Naive thymus-derived CD4-positive, alpha-beta T cell (primary cell): ENCODE measurements at regions not wholly inside any gene's neighbourhood (a gene's known extent, or its start where the extent isn't known, plus 50 kb on each side); places are given as distances from the start of the nearest gene placed in this dataset.

Source experiments
- ATAC-seq: fragments of 150-1000 bp; cut with Tn5 transposase; 2 replicates; pipeline ENCODE4 v1.10.0; 2021; ENCODE audit warnings: mild to moderate bottlenecking, moderate library complexity
- CTCF ChIA-PET: fragments of 350-600 bp; sonication (Branson Sonifier 250); formaldehyde crosslinking; loops from one replicate; lab custom pipeline; 2021; ENCODE audit warnings: antibody characterized with exemption; lab: Charles Lee
- POLR2A ChIA-PET: fragments of 350-600 bp; sonication (Branson Sonifier 250); formaldehyde crosslinking; loops from one replicate; lab custom pipeline; 2021; ENCODE audit warnings: antibody characterized with exemption, inconsistent platforms; lab: Charles Lee
- DNase-seq, 9 donors: peaks; one replicate each; pipeline versions ENCODE4 v3.0.0 to v3.0.0-alpha.2; 2020 to 2022; ENCODE audit warnings: mixed read lengths in 1 of 9
- H3K27ac ChIP-seq: one replicate; pipeline ENCODE4 v1.7.0; 2013; ENCODE audit warnings: mild to moderate bottlenecking, low read depth, low read length, moderate library complexity
- H3K27me3 ChIP-seq, 2 donors: one replicate each; pipeline ENCODE4 v1.7.0; 2013; ENCODE audit warnings: low read length in 2 of 2, mild to moderate bottlenecking in 2 of 2, moderate library complexity in 2 of 2; ENCODE audit not compliant: control insufficient read depth in 2 of 2, insufficient read depth in 2 of 2
- H3K36me3 ChIP-seq, 3 experiments: 1 replicate in 2 of 3; 2 replicates in 1 of 3; pipeline ENCODE4 v1.7.0; 2013; ENCODE audit warnings: low read length in 3 of 3, mild to moderate bottlenecking in 3 of 3, moderate library complexity in 1 of 3; ENCODE audit not compliant: insufficient read depth in 3 of 3, control insufficient read depth in 2 of 3
- H3K4me1 ChIP-seq, 2 donors: one replicate each; pipeline ENCODE4 v1.7.0; 2013; ENCODE audit warnings: low read length in 2 of 2, mild to moderate bottlenecking in 2 of 2, moderate library complexity in 1 of 2; ENCODE audit not compliant: control insufficient read depth in 2 of 2, insufficient read depth in 2 of 2
- H3K4me3 ChIP-seq: 2 replicates; pipeline ENCODE4 v1.7.0; 2013; ENCODE audit warnings: mild to moderate bottlenecking, low read length
- H3K9me3 ChIP-seq, 3 experiments: 1 replicate in 2 of 3; 2 replicates in 1 of 3; pipeline ENCODE4 v1.7.0; 2013; ENCODE audit warnings: low read length in 3 of 3; ENCODE audit not compliant: control insufficient read depth in 2 of 3
- H3K27ac Mint-ChIP-seq, 9 donors: one replicate each; pipeline ENCODE4 v1.8.0; 2020 to 2022; ENCODE audit warnings: mixed read lengths in 9 of 9, mild to moderate bottlenecking in 8 of 9, moderate library complexity in 5 of 9, inconsistent platforms in 2 of 9
- H3K27me3 Mint-ChIP-seq, 5 donors: one replicate each; pipeline ENCODE4 v1.8.0; 2021 to 2022; ENCODE audit warnings: mixed read lengths in 5 of 5, mild to moderate bottlenecking in 1 of 5
- H3K36me3 Mint-ChIP-seq, 5 donors: one replicate each; pipeline ENCODE4 v1.8.0; 2020 to 2022; ENCODE audit warnings: mixed read lengths in 5 of 5, mild to moderate bottlenecking in 3 of 5, inconsistent platforms in 1 of 5
- H3K4me1 Mint-ChIP-seq, 7 donors: one replicate each; pipeline ENCODE4 v1.8.0; 2020 to 2022; ENCODE audit warnings: mixed read lengths in 7 of 7, mild to moderate bottlenecking in 3 of 7, inconsistent platforms in 1 of 7
- H3K4me3 Mint-ChIP-seq, 10 donors: one replicate each; pipeline ENCODE4 v1.8.0; 2020 to 2022; ENCODE audit warnings: mild to moderate bottlenecking in 10 of 10, mixed read lengths in 10 of 10, moderate library complexity in 6 of 10, inconsistent platforms in 2 of 10
- H3K9me3 Mint-ChIP-seq, 11 donors: one replicate each; pipeline ENCODE4 v1.8.0; 2020 to 2022; ENCODE audit warnings: mixed read lengths in 11 of 11, mild to moderate bottlenecking in 4 of 11, inconsistent platforms in 1 of 11, moderate library complexity in 1 of 11
- intact Hi-C, 2 donors: fragments of 100-400 bp; cut with micrococcal nuclease; formaldehyde crosslinking; loops; one replicate each; pipeline ENCODE4 v1.15.1; 2023

DNA sequence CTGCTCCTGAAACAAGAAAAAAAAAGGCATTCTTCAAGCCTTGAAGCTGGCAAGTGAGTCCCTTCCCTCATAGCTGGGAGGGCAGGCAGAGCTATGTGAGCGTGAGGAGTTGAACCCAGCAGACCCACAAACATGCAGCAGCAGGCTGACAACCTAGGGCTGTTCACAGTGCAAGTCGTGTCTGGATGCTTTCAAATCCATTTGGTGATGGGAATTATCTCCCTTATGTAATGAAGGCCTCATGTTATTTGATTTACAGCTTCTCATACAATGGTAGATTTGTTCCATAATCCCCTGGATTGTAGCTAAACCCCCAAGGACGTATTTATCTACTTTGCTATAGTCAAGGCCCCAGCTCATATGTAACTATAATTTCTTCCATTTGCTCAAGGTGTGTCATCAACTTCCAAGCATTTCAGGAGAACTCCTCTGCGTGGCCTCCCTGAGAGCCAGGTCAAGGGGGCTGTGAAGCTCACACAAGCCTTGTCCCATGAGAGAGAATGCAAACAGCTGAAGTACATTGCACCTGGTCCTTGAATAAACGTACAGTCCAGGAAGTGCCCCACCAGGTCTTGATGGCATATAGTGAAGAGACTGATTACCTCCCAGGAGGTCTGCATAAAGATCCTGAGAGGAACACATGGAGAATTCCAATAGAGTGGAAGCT is 124.8 kb upstream of the SLC1A3 start:
- Mint-ChIP-seq H3K36me3 (no peaks in the 10 kb centered on the region), H3K4me3 (no peak overlapping the region), H3K4me1 (no peaks in the 10 kb centered on the region), H3K27me3 (no peaks in the 10 kb centered on the region), H3K9me3 (peaks cover 0 to 3% (median 0%) of the 10 kb centered on the region in 11 donors), H3K27ac (no peak overlapping the region)
- Histone ChIP-seq H3K9me3 (no peaks in the 10 kb centered on the region), H3K36me3 (no peaks in the 10 kb centered on the region), H3K27ac (no peak overlapping the region), H3K27me3 (no peaks in the 10 kb centered on the region), H3K4me1 (no peaks in the 10 kb centered on the region), H3K4me3 (no peak overlapping the region)
- POLR2A ChIA-PET: no interaction called here
- intact Hi-C loops: no loop called here
- DNase-seq (no peak), ATAC-seq (no peak)
- CTCF ChIA-PET: no interaction called here

DNA sequence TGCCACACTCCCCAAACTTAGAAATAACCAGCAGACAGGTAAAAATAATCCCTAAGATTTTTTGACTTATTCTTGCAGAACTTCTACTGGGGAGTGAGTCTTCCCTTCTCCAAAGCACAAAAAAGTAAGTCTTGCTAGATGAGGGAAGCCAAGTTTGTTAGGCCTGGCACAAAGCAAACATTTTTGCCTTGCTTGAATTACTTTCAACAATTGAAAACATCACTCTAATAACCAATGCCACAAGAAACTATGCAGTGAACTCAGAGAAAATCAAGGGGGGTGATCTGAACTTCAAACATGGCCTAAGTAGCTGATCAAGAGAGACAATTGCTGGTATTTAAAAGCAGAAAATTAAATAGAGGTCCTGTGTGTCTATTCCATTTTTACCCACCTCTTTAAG is 123.6 kb upstream of the SLC1A3 start:
- H3K36me3 Mint-ChIP-seq: no peaks in the 10 kb centered on the region
- H3K27ac Mint-ChIP-seq: no peak overlapping the region
- peaks cover 0 to 4% (median 0%) of the 10 kb centered on the region in 11 donors for H3K9me3 Mint-ChIP-seq
- ChIA-PET CTCF (no interaction called here), POLR2A (no interaction called here)
- Histone ChIP-seq H3K9me3 (no peaks in the 10 kb centered on the region), H3K36me3 (no peaks in the 10 kb centered on the region), H3K4me1 (no peaks in the 10 kb centered on the region), H3K27ac (no peak overlapping the region), H3K27me3 (no peaks in the 10 kb centered on the region), H3K4me3 (no peak overlapping the region)
- H3K4me3 Mint-ChIP-seq: no peak overlapping the region
- intact Hi-C loops: no loop called here
- ATAC-seq (no peak), DNase-seq (no peak)
- no peaks in the 10 kb centered on the region for H3K27me3 Mint-ChIP-seq
- no peaks in the 10 kb centered on the region for H3K4me1 Mint-ChIP-seq

DNA sequence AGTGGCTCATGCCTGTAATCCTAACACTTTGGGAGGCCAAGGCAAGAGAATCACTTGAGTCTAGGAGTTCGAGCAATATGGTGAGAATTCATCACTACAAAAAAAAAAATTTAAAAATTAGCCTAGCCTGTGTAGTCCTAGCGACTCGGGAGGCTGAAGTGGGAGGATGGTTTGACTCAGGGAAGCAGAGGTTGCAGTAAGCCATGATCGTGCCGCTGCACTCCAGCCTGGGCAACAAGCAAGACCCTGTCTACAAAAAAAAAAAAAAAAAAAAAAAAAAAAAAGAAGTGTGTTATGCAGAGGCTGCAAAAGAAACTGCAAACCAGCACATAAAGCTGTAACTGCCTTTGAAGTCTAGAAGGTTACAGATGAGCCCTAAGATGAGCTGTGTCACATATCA is 116.9 kb upstream of the SLC1A3 start:
- intact Hi-C loops: no loop called here
- Mint-ChIP-seq H3K4me1 (no peaks in the 10 kb centered on the region), H3K36me3 (no peaks in the 10 kb centered on the region), H3K27ac (no peak overlapping the region), H3K9me3 (peaks cover 0 to 4% (median 0%) of the 10 kb centered on the region in 11 donors), H3K27me3 (peaks cover 0 to 14% (median 0%) of the 10 kb centered on the region in 5 donors), H3K4me3 (no peak overlapping the region)
- ATAC-seq (no peak), DNase-seq (no peak)
- Histone ChIP-seq H3K27ac (no peak overlapping the region), H3K4me1 (no peaks in the 10 kb centered on the region), H3K4me3 (no peak overlapping the region), H3K9me3 (no peaks in the 10 kb centered on the region), H3K27me3 (no peaks in the 10 kb centered on the region), H3K36me3 (no peaks in the 10 kb centered on the region)
- CTCF ChIA-PET: no interaction called here
- POLR2A ChIA-PET: no interaction called here

DNA sequence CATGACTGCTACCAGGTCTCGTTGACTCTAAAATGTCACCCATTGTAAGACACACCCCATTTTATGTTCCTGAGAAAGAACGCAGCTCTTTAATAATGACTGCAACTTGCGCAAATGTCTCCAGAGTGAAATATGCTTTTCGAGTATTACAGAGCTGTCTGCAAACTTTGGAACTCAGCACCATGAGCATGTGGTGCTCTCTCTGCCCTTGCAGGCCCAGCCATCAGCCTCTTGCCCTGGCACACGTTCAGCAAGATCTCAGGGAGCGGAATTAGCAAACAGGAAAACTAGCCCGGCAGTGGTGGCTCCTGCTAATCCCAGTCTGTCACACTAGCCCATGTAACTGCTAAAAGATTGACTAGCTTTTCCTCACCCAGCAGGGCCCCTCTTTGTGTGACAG is 114.5 kb upstream of the SLC1A3 start:
- Histone ChIP-seq H3K27me3 (no peaks in the 10 kb centered on the region), H3K9me3 (no peaks in the 10 kb centered on the region), H3K36me3 (no peaks in the 10 kb centered on the region), H3K27ac (no peak overlapping the region), H3K4me1 (no peaks in the 10 kb centered on the region), H3K4me3 (no peak overlapping the region)
- Mint-ChIP-seq H3K27me3 (peaks cover 0 to 24% (median 3%) of the 10 kb centered on the region in 5 donors), H3K4me3 (no peak overlapping the region), H3K36me3 (no peaks in the 10 kb centered on the region), H3K4me1 (no peaks in the 10 kb centered on the region), H3K9me3 (peaks cover 0 to 1% (median 0%) of the 10 kb centered on the region in 11 donors), H3K27ac (no peak overlapping the region)
- intact Hi-C loops: no loop called here
- POLR2A ChIA-PET: no interaction called here
- DNase-seq: no peak
- CTCF ChIA-PET: interaction anchor here (1.5 kb wide), 1 partner anchor 10 kb away, joined by 4 read pairs; no protein-coding TSS in a partner anchor
- ATAC-seq: no peak

DNA sequence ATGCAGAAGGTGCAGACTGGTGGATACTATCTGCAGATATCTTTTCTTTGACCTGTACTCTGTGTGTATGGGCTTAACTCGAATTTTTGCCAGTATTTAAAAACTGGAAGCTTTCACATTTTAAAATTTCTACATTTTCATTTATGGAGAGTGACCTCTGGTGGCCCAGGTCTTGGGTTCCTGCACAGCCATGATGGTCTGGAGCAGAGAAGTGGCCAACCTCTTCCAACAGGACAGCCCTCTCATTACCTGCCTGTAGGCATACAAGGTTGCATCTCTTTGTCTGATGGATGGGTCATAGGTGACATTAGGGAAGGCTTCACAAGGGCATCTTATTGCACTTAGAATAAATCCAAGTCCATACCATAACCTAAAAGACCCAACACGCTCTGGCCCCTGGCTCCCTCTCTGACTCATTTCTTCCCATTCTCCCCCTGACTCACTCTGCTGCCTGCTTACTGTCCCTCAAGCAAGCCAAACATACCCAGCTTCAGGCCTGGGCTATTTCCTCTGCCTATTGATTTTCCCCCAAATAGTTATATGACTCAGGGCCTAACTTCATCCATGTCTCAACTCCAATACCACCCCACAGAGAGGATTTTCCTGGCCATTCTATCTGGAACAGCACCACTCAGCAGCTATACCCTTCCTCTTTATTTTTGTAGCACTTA is 113.3 kb upstream of the SLC1A3 start:
- H3K27ac ChIP-seq: no peak overlapping the region
- intact Hi-C loops: no loop called here
- H3K27me3 Mint-ChIP-seq: peaks cover 0 to 24% (median 7%) of the 10 kb centered on the region in 5 donors
- H3K4me3 Mint-ChIP-seq: no peak overlapping the region
- H3K27me3 ChIP-seq: no peaks in the 10 kb centered on the region
- H3K9me3 Mint-ChIP-seq: peaks cover 0 to 1% (median 0%) of the 10 kb centered on the region in 11 donors
- no peaks in the 10 kb centered on the region for H3K36me3 Mint-ChIP-seq
- no peaks in the 10 kb centered on the region for H3K4me1 ChIP-seq
- H3K9me3 ChIP-seq: no peaks in the 10 kb centered on the region
- no peak for DNase-seq
- CTCF ChIA-PET: interaction anchor here (1.5 kb wide), 1 partner anchor 8 kb away, joined by 4 read pairs; no protein-coding TSS in a partner anchor
- H3K27ac Mint-ChIP-seq: no peak overlapping the region
- H3K36me3 ChIP-seq: no peaks in the 10 kb centered on the region
- POLR2A ChIA-PET: no interaction called here
- no peak overlapping the region for H3K4me3 ChIP-seq
- no peaks in the 10 kb centered on the region for H3K4me1 Mint-ChIP-seq
- no peak for ATAC-seq

DNA sequence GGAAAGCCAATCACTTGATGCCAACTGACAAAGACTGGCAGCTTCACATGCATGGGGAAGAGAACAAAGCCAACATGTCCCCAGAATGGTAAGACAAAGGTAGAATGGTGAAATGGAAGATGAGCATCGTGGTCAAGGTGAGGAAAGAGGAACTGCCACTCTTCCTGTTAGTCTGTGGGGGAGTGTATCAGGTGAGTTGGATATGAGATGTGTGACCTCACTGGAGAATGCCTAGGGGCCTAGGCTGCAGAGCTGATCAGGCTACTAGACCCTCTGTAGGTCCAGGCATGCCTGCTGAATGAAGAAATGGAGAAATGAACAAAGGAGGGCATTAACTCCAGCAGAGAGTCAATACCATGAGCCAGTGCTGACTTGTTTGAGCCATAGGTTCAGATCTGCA is 112.4 kb upstream of the SLC1A3 start:
- ChIA-PET CTCF (interaction anchor here (0.7 kb wide), 1 partner anchor 15 kb away, joined by 4 read pairs; no protein-coding TSS in a partner anchor), POLR2A (no interaction called here)
- no peaks in the 10 kb centered on the region for H3K27me3 ChIP-seq
- Mint-ChIP-seq H3K9me3 (no peaks in the 10 kb centered on the region), H3K36me3 (no peaks in the 10 kb centered on the region), H3K27ac (no peak overlapping the region), H3K4me3 (no peak overlapping the region), H3K27me3 (peaks cover 0 to 29% (median 8%) of the 10 kb centered on the region in 5 donors), H3K4me1 (no peaks in the 10 kb centered on the region)
- no peaks in the 10 kb centered on the region for H3K4me1 ChIP-seq
- H3K36me3 ChIP-seq: no peaks in the 10 kb centered on the region
- intact Hi-C loops: no loop called here
- no peak overlapping the region for H3K27ac ChIP-seq
- H3K4me3 ChIP-seq: no peak overlapping the region
- ATAC-seq (no peak), DNase-seq (no peak)
- no peaks in the 10 kb centered on the region for H3K9me3 ChIP-seq
